LNCAP (cell line): ENCODE measurements at regions not wholly inside any gene's neighbourhood (a gene's known extent, or its start where the extent isn't known, plus 50 kb on each side); places are given as distances from the start of the nearest gene placed in this dataset.

Experiments used
- TF ChIP-seq, protein P1 (sequence below): fragments of 450-650 bp; IDR thresholded peaks from 2 replicates; pipeline ENCODE4 v1.5.1; 2017; ENCODE audit warnings: mild to moderate bottlenecking

DNA sequence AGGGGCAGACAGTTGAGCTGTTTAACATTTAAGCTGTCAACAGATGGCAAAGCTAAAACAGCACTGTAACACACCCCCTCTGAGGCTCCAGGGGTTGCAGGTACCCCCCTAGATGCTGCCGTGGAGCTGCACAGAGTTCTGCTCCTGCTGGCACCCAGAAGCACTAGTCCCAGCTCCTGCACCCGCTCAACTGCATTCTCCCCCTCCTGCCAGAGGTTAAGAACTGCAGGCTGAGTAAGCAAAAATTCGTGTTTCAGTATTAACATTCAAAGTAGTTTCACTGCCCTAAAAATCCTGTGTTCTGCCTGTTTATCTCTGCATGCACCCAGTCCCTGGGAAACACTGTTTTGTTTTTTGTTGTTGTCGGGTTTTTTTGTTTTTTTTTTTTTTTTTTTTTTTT lies 790.8 kb upstream of the KCND2 start:
- TF ChIP-seq, protein P1, sequence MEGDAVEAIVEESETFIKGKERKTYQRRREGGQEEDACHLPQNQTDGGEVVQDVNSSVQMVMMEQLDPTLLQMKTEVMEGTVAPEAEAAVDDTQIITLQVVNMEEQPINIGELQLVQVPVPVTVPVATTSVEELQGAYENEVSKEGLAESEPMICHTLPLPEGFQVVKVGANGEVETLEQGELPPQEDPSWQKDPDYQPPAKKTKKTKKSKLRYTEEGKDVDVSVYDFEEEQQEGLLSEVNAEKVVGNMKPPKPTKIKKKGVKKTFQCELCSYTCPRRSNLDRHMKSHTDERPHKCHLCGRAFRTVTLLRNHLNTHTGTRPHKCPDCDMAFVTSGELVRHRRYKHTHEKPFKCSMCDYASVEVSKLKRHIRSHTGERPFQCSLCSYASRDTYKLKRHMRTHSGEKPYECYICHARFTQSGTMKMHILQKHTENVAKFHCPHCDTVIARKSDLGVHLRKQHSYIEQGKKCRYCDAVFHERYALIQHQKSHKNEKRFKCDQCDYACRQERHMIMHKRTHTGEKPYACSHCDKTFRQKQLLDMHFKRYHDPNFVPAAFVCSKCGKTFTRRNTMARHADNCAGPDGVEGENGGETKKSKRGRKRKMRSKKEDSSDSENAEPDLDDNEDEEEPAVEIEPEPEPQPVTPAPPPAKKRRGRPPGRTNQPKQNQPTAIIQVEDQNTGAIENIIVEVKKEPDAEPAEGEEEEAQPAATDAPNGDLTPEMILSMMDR = no peak

DNA sequence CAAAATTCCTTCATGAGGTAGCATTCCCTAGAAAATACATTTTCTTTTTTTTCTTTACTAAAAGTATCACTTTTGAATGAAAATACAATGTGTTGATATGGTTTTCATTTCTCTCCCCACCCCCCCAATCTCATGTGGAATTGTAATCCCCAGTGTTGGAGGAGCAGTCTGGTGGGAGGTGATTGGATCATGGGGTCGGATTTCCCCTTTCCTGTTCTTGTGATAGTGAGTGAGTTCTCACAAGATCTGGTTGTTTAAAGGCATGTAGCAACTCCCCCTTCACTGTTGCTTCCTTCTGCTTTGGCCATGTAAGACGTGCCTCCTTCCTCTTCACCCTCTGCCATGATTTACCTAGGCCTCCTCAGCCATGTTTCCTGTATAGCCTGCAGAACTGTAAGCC lies 790.3 kb upstream of the KCND2 start:
- TF ChIP-seq, protein P1 = no peak

GRCh38 chr7:119483364-119483763 lies 789.6 kb upstream of the KCND2 start:
- TF ChIP-seq, protein P1 = no peak

DNA sequence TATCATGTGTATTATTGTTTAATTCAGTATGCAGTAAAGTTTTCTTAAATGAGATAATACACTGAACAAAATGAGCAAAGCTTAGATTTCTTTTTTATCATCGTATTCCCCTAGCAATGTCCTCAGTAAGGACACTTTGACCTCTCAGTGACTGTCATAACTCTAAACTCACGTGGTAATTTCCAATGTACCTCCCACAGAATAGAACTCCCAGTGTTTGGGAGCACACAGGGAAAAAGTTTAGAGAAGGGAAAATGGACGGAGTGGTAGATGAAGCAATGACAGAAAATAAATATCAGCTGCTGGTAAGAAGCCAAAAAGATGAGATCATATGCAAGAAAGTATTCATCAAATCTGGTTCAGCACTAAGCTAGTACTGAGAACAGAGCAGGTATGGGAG lies 758.6 kb upstream of the KCND2 start:
- TF ChIP-seq, protein P1 = no peak

GRCh38 chr7:119515214-119515613 lies 757.8 kb upstream of the KCND2 start:
- TF ChIP-seq, protein P1 = no peak

- TF ChIP-seq, protein P1 = no peak
These were observed 757.0 kb upstream of the KCND2 start for GRCh38 chr7:119515962-119516361.

- TF ChIP-seq, protein P1 = no peak
These were observed 750.7 kb upstream of the KCND2 start for GRCh38 chr7:119522263-119522662.

DNA sequence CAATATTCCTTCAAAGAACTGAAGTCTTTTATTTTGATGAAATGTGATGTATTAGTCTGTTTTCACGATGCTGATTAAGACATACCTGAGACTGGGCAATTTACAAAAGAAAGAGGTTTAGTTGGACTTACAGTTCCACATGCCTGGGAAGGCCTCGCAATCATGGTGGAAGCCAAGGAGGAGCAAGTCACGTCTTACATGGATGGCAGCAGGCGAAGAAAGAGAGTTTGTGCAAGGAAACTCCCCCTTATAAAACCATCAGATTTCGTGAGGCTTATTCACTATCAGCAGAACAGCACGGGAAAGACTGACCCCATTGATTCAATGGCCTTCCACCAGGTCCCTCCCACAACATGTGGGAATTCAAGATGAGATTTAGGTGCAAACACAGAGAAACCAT lies 750.3 kb upstream of the KCND2 start:
- TF ChIP-seq, protein P1 = no peak
